ENCODE measurements at regions not wholly inside any gene's neighbourhood (a gene's known extent, or its start where the extent isn't known, plus 50 kb on each side); places are given as distances from the start of the nearest gene placed in this dataset.

DNA sequence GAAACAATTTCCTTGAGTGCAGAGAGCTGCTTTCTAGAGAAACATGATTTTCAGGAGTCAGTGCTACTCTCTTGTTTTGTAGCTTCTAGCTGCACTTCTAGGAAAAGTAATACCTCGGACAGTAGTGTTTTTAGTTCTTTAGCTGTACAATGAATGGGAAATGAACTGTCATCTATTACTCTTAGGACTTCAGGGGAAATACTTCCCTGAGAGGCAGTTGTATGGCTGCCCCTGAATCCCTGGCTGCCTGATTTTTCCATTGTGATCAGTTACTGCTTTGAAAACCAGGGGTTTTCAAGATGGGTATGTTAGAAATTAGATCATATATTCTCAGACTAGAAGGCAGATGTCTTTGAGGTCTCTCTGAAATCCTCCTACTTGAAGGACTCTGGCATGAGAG lies 200.3 kb upstream of the SEMA6D start:
- no peak for DNase-seq (ENCODE audit: low read depth)

- no peak for DNase-seq (ENCODE audit: low read depth)
Observed at GRCh38 chr15:47517737-47518136, 199.6 kb upstream of the SEMA6D start.

- no peak for DNase-seq (ENCODE audit: low read depth)
Observed at GRCh38 chr15:47523681-47524475, 193.4 kb upstream of the SEMA6D start.

GRCh38 chr15:47529241-47529640 lies 188.1 kb upstream of the SEMA6D start:
- no peak for DNase-seq (ENCODE audit: low read depth)

DNA sequence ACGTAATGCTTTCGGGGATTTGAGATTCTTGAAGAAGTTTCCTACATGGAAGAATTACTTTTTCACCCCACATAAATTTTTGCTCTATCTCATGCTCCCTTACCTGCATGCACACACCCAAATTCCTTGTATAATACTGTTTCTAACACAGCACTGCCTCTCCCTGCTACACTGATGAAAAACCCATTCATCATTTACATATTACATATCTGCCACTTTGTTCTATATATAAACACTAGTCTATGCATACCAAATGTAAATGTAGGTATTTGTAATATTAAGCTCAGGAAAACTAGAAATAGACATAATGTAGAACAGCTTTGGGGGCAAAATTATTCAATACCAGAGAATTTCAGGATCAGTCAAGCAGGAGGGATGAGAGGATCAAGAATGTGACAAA lies 182.6 kb upstream of the SEMA6D start:
- no peak for DNase-seq (ENCODE audit: low read depth)

- DNase-seq (ENCODE audit: low read depth) = no peak
Observed at GRCh38 chr15:47541562-47541961, 175.7 kb upstream of the SEMA6D start.

DNA sequence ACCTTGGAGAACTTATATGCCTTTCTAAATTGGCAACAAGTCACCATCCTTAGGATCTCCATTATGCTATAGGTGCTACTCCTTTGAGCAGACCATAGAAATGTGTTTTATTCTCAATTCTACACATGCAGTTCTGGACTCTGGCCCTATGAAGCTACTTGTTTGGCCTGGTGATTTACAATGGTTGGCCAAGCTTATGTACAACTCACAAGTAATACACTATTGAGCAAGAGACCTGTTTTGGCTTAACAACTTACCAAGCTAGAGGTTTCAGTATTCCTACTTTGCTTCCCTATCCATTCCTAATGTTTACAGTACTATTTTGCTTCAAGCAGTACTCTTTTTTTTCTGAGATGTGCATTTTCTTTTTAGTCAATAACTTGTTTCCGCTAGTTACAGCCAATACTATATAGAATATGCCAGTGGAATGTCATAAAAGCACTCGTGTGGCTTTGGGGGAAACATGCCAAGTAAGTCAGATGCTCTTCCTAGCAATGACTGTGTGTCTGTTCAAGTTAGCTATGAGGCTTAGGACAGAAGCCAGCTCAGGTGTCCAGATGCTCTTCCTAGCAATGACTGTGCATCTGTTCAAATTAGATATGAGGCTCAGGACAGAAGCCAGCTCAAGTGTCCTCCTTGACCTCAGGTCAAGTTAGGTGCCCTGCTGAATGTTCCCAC lies 174.9 kb upstream of the SEMA6D start:
- no peak for DNase-seq (ENCODE audit: low read depth)

- no peak for DNase-seq (ENCODE audit: low read depth)
Observed at GRCh38 chr15:47548231-47548630, 169.1 kb upstream of the SEMA6D start.

GRCh38 chr15:47548986-47549385 lies 168.3 kb upstream of the SEMA6D start:
- DNase-seq (ENCODE audit: low read depth) = no peak

GRCh38 chr15:47551079-47551478 lies 166.2 kb upstream of the SEMA6D start:
- no peak for DNase-seq (ENCODE audit: low read depth)

DNA sequence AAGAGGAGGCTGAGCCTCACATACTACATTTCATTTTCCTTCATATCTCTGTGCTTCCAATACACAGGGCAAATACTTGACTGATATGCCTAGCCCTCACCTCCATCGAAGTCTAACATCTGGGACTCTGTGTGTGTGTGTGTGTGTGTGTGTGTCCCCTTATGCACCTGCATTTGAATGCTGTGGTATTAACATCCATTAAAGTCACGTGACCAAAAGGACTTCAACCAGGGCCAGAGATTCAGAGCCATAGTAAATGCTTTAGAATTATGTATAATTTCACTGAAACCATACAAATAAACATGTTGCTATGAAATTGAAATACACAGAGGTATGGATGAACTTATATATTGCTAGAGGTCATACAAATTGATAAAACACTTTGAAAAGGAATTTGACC lies 165.8 kb upstream of the SEMA6D start:
- no peak for DNase-seq (ENCODE audit: low read depth)

GRCh38 chr15:47552978-47553608 lies 164.2 kb upstream of the SEMA6D start:
- DNase-seq (ENCODE audit: low read depth) = no peak

GRCh38 chr15:47553947-47554346 lies 163.4 kb upstream of the SEMA6D start:
- no peak for DNase-seq (ENCODE audit: low read depth)

GRCh38 chr15:47561102-47561501 lies 156.2 kb upstream of the SEMA6D start:
- DNase-seq (ENCODE audit: low read depth) = no peak

- DNase-seq (ENCODE audit: low read depth) = no peak
Observed at GRCh38 chr15:47565949-47566348, 151.4 kb upstream of the SEMA6D start.

GRCh38 chr15:47566610-47567009 lies 150.7 kb upstream of the SEMA6D start:
- DNase-seq (ENCODE audit: low read depth) = no peak

DNA sequence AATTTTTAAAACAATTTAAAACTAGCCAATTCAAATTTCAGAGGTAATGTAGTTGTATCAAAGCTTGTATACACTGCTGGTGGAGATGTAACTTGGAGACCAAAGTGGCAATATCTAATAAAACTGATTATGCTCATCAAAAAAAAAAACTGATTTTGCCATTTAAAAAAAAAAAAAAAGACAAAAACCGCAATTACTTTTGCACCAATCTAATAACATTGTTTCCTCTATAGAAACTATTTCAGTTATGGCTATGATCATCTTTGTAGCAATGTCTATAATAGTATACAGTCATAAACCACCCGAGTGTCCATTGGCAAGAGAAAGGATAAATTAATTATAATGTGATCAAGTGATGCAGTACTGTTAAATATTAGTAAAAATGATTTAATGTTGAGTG lies 149.3 kb upstream of the SEMA6D start:
- DNase-seq (ENCODE audit: low read depth) = no peak

GRCh38 chr15:47570044-47570443 lies 147.3 kb upstream of the SEMA6D start:
- DNase-seq (ENCODE audit: low read depth) = no peak

DNA sequence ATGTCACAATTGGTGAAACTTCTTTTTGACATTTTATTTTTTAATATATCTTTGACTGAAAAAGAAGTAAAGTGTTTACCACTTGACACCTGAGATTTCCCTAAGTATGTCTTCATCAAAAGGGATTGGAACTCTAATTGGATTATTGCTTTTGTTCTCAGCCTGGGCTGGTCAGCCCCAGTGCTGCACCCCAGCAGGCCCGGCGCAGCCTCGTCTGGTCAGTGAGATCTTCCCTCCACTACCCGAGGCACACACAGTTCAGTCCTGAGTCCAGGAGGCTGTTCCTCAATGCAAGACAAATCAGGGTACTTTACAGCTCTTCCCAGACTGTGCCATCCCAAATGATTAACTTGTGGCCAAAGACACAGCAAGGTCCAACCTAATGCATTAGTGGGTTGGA lies 146.9 kb upstream of the SEMA6D start:
- no peak for DNase-seq (ENCODE audit: low read depth)

- no peak for DNase-seq (ENCODE audit: low read depth)
Observed at GRCh38 chr15:47570881-47571640, 146.2 kb upstream of the SEMA6D start.

DNA sequence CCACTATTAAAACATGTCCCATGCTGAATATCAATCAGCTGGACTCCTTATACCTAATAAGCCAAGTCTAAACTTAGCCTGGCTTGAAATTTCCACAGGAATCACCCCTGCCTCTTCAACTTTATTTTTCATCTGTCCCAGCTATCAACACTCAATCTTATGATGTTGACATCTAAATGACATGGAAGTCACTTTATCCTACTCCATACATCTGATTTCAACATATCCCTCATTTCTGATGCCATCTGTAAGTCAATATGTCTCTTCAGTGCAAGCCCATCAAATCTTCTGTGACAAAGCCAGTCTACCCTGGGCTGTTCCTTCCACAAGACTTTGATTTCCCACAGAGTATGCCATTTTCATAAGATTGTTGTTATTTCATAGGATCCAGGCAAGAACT lies 143.6 kb upstream of the SEMA6D start:
- no peak for DNase-seq (ENCODE audit: low read depth)

DNA sequence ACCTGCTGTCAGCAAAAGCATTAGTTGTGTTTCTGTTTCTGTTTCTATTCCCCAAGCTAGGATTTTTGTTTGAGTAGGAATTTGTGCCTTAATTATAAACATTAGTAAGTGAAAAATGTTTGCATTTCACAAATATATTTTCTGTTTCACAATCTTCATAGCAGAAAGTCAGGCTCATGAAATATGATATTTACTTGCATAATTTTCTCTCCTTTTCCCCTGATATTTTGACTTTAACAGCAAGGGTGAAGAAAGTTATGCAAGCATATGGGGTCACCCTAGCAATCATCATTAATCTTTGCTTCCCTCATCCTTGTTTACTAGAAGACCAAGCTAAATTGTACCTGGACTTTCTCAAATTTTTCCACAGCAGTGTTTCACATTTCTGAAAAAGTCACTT lies 140.3 kb upstream of the SEMA6D start:
- no peak for DNase-seq (ENCODE audit: low read depth)

- no peak for DNase-seq (ENCODE audit: low read depth)
Observed at GRCh38 chr15:47577461-47577860, 139.8 kb upstream of the SEMA6D start.
